GM18873 (cell line): ENCODE measurements at regions not wholly inside any gene's neighbourhood (a gene's known extent, or its start where the extent isn't known, plus 50 kb on each side); places are given as distances from the start of the nearest gene placed in this dataset.
"Not testable (repeated sequence)": the region's sequence is repeated elsewhere in the genome, so short reads cannot be mapped to it uniquely, and the experiment has no call there.

Experiments
- ATAC-seq: cut with Tn5 transposase; IDR thresholded peaks from one replicate; pipeline ENCODE4 v1.9.1; 2021; ENCODE audit warnings: mild to moderate bottlenecking, moderate library complexity, moderate number of reproducible peaks; ENCODE audit not compliant: unreplicated experiment, low FRiP score

DNA sequence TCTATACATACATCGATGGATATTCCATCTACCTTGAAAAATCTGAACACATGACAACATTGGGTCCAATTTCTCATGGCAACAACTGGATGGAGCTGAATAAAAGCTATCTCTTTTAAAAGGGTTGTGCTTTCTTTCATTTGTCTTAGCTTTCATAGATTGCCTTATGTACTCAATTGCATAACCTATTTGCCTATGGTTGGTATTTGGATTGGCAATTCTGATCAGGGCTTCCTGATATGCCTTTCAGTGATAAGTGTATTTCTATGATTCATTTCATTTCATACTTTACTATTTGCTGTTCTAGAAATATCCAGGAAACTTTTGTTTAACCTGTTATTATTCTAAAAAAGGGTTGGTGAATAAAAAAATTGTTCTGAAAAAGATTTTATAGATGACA is 509.9 kb downstream of the GRXCR1 start:
- no peak for ATAC-seq

DNA sequence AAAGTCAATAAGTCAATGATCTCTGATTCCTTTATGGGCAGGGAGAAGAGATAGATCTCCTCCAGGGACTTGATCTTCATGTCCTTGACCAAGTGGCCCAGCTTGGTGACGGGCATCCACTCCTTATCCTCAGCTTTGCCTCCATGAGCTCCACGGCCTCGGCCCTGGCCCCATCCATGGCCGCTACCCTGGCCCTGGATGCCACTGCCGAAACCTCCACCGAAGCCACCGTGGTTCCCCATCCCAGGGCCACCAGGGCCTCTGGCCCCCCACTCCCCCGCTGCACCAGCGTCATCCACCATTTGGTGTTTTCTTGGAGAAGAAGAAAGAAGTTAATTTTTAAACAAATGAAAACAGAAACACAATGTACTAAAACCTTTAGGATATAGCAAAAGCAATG is 518.1 kb downstream of the GRXCR1 start:
- no peak for ATAC-seq

DNA sequence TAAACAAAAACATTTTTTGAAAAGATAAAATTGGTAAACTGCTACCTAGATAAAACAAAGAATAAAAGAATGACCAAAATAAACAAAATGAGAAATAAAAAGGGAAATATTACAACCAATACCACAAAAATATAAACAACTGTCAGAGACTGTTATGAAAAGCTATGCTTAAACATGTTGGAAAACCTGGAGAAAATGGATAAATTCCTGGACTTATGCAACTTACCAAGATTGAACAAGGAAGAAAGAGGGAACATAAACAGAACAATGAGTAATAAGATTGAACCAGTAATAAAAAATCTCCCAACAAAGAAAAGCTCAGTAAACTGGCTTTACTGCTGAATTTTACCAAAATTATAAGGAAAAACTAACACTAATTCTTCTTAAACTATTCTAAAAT is 518.7 kb downstream of the GRXCR1 start:
- no peak for ATAC-seq

DNA sequence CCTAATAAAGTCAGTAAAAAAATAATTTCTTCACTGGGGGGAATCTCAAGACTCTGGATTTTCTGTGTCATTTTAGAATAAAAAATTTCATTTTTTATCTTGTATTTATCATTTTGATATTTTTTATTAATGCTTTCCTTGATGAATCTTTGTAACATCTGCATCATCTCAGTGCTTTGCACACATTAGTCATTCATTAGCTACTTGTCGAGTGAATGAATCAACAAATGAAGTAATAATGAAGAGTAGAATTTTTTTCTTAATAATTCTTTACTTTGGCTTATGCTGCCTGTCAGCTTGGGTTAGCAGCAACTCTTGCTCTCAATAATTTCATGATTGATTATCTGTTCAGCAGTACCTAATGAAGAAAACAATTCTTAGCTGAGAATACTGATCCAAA is 530.8 kb downstream of the GRXCR1 start:
- no peak for ATAC-seq

DNA sequence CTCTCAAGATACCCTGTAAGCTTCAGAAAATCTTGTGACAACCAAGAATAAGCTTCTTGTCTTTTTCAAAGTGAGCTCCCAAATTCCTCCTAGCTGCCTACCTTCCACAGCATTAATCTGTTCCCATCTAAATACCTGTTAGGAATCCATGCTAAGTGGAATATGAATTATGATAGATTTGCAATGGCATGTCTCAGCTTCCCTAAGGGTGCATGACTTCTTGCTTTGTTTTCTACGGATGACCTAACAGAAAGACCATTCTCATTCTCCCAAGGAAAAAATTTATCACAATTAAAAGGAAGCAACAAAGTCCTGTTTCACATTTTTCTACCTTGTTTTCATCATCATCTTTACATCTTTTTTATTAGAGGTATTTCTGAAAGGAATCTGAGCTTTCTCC is 532.7 kb downstream of the GRXCR1 start:
- no peak for ATAC-seq

DNA sequence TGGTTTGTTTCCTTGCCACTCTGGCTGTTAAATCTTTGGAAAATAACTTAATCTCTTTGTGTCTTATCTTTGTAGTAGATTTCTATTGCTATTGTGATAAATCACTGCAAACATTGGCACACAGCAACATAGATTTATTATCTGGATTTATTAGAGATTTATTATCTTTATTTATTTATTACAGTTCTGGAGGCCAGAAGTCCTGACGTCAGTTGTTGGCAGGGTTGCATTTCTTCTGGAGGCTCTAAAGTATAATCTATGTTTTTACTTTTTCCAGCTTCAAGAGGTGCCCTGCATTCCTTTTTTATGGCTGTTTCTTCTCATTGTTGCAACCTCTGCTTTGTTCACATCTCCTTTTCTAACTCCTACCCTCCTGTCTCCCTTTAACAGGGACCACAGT is 542.8 kb downstream of the GRXCR1 start:
- ATAC-seq: no peak

DNA sequence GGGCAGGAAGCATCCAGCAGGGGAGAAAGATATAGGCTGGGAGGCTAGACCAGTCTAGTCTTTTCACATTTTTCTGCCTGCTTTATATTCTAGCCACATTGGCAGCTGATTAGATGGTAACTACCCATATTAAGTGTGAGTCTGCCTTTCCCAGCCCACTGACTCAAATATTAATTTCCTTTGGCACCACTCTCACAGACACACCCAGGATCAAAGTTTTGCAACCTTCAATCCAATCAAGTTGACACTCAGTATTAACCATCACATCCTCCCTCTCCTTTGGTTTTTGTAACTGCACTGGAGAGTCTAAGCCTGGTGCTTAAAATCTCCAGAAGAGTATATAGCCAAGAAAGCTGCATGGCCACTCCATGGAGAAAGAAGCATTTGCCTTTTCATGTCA is 560.4 kb downstream of the GRXCR1 start:
- ATAC-seq: no peak

DNA sequence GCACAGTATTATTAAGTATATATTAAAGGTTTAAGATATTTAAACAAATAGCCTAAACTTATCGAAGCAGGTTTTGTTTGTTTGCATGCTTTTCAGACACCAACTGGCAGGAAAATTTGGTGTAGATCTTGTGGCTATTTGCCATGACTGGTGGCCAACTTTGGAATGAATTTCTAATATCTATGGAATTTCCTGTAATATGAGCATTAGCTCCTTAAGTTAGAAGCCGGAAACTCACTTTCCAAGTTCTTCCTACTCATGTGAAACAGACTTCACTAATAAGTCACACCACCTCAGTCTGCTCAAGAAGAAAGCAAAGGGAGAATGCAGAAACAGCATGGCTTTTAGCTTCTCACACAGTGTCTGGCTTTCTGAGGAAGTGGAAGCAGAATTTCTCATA is 563.9 kb downstream of the GRXCR1 start:
- no peak for ATAC-seq

DNA sequence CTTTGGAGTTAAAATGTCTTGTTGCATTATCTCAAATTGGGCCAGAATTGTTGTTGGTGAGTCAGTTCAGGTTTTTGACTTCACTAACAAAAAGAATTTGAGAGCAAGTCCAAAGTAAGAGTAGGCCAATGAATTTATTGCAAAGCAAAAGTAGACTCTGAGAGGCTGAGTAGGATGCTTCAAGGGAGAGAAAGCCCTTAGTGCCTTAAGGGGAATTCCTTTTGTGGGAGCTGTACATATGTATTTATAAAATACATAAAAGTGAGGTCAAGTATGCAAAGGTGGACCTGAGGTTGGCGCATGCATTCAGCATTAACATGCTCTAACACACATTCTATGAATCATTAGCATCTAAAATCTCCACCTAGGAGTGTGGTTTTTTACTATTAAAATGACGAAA is 565.4 kb downstream of the GRXCR1 start:
- ATAC-seq: no peak

DNA sequence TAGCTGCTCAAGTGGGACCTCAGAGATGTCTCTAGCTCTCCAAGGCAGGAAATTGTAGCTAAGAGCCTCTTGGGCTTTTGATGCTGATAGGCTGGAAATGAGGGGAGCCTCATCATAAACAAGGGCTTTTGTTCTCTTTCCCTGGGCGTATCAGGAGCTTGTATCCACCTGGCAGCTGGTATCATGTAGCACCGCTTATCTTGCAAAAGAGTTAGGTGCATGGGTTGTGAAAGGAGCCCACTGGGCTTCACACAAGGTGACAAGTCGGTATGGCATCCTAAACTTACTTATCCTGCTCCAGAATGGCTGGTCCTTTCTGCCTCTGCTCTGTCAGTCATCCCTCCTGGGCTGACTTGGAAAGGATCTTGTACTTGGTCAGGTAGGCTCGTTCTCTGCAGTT is 565.8 kb downstream of the GRXCR1 start:
- no peak for ATAC-seq

DNA sequence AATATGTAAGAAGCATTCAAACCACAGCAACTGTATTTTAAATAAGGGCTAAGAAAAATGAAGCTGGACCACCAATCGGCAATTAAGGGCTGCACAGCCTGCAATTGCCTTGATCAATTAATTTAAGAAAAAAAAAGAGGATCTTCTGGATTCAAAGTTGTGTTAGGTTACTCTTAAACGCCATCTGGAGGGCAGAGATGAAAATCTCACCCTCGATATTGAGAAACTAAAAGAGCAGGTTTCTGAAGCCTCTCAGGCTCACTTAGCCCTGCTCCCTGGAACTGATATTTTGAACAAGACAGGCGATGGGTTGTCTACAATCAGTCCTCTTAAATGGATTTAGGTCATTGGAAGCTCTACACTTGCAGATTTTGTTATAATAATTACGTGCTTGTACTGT is 579.4 kb downstream of the GRXCR1 start:
- ATAC-seq: no peak

DNA sequence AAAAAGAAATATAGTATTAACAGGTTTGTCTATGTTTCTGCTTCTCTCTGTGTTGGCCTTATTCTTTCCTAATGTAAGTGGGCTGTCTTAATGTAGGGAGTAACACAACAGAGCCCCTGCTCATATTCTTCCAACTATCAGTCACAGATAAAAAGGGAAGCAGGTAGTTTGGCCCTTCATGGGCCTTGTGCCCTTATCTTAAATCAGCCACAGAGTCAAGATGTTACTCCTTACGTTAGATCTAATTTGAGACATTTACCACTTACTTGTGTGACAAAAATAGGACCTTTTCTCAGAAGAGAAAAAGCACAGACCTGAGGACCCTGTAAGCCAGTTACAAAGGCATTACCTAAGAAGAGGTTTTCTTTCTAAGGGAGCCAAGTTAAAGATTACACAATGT is 589.0 kb downstream of the GRXCR1 start:
- ATAC-seq: no peak

DNA sequence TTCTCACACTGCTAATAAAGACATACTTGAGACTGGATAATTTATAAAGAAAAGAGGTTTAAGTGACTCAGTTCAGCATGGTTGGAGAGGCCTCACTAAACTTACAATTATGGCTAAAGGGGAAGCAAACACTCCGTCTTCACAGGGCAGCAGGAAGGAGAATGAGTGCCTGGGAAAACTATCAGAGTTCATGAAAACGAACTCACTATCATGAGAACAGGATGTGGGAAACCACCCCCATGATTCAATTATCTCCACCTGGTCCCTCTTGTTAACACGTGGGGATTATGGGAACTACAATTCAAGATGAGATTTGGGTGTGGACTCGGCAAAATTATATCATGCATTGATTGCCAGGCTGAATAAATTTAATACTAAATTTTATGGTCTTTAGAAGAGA is 592.7 kb downstream of the GRXCR1 start:
- no peak for ATAC-seq

DNA sequence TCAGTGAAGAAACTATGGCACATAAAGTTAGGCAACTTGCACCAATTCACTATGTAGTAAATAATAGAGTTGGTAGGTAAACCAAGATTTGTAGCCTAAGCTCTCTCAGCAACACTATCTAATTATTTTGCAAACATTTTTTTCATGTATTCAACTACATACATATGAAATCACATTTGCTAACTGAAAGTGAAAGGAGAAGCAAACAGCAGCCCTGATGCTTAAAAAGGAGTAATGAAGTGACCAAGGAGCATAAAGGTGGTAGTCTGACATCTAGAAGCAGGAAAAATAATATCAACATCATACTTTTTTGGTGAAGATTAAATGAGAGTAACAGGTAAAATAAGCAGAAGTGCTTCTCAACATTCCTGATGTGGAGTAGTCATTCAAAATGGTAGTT is 603.7 kb downstream of the GRXCR1 start:
- ATAC-seq: no peak

DNA sequence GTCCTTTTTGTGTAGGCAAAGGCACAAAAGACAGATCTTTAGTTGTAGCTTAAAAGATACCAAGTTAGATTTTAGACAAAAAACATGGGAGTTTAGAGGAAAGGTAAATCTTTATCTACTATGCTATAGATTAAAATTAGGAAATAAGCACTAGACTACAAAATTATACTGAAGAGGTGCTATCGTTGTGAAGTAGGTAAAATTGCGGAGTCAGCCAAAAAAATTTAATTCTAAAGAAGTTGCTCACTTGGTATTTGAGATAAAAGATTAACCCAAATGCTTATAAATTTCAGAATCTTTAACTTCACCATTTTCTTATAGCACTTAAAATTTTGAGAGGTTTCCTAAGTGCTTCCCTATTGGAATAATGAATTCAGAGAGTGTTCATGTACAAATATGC is 604.1 kb downstream of the GRXCR1 start:
- no peak for ATAC-seq

DNA sequence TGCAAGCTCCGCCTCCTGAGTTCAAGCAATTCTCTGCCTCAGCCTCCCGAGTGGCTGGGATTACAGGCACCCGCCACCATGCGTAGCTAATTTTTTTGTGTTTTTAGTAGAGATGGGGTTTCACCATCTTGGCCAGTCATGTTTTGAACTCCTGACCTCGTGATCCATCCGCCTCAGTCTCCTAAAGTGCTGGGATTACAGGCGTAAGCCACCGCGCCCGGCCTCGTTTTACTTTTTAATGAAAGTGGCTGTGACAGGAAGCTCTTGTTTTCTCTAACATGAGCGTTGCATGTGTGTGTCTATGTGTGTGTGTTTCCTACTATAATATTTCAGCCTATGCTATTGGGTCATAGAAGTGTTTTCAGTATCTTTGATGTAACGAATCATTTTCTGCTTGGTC is 613.3 kb downstream of the GRXCR1 start:
- ATAC-seq: not testable (repeated sequence)

DNA sequence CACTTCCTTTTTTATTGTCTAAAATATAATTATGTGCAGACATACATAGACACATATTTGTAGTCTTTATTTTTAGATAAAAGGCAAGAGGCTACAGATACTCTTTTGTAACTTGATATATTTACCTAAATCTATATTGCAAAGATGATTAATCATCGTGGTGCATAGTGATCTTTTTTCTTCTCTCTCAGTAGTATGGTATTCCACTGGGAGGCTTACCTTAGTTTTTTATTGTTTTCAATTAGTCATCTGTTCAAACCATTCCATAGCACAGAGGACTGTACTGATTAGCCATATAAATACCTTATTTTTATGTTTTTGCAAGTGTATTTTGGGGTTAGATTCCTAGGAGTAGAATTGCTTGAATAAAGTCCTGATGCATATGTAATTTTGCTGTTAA is 619.7 kb downstream of the GRXCR1 start:
- ATAC-seq: no peak

DNA sequence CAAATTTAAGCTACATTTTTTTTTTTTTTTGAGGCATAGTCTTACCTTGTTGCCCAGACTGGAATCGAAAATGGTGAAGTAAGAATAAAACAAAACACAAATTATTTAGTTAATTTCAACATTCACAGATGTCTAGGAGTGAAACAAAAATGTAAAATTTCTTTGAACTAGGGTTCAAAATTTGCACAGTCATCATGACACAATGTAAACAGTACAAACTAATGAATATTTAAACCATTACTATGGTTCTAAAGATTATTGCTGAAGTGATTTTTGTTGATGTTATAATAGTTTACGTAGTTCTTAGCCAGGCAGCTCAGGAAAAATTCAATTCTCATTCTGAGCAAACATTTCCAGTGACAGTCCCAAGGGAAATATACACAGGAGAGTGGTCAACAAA is 633.1 kb downstream of the GRXCR1 start:
- no peak for ATAC-seq

DNA sequence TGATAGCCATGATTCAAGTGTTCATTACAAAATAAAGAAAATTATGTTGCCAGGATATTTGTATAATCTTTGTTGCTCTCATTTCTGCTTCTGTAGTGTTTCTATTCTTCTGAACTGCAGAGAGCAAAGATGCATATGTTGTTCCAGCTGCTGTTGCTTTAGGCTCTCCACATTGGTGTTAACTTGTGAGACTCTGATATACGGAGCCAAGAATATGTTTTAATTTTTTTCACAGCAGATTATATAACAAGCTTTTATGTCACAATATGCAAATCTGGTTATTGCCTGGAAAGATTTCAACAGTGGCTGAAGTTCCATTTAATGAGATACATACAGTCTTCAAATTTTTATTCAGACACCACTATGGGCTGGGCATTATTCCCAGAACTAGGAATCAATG is 655.0 kb downstream of the GRXCR1 start:
- ATAC-seq: no peak

DNA sequence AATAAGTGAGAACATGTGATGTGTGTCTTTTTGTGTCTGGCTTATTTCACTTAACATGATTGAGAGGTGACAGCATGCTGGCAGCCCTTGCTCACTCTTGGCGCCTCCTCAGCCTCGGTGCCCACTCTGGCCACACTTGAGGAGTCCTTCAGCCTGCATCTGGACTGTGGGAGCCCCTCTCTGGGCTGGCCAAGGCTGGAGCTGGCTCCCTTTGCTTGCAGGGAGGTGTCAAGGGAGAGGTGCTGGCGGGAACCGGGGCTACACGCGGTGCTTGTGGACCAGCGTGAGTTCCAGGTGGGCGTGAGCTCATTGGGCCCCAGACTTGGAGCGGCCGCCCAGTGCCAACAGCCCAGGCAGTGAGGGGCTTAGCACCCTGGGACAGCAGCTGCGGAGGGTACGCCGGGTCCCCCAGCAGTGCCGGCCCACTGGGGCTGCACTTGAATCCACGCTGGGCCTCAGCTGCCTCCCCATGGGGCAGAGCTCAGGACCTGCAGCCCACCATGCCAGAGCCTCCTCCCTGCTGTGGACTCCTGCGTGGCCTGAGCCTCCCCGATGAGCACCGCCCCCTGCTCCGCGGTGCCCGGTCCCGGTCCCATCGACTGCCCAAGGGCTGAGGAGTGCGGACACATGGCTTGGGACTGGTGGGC is 658.6 kb downstream of the GRXCR1 start:
- ATAC-seq: no peak

DNA sequence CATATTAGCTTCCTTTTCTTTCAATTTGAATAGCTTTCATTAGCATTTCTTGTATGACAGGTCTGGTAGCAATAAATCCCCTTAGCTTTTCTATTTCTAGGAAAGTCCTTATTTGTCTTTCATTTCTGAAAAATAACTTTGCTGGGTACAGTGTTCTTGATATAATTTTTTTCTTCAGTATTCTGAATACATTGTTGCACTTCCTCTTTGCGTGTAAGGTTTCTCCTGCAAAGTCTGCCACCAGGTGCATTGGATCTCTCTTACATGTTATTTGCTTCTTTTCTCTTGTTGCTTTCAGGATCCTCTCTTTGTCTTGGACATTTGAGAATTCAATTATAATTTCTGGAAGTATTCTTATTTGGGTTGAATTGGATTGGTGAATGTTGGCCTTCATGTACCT is 663.7 kb downstream of the GRXCR1 start:
- no peak for ATAC-seq

DNA sequence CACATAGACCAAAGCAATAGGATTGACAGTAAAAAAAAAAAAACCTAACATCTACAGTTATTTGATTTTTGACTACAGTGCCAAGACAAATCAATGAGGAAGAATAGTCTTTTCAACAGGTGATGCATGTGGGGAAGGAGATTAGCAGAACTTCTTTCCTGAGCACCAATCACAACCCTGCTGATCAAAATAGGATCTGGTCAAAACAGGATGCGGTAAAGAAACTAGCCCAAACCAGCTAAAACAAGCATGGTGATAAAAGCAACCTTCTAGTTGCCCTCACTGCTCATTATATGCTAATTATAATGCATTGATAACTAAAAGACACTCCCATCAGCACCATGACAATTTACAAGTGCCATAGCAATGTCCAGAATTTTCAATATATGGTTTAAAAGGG is 667.5 kb downstream of the GRXCR1 start:
- ATAC-seq: no peak

DNA sequence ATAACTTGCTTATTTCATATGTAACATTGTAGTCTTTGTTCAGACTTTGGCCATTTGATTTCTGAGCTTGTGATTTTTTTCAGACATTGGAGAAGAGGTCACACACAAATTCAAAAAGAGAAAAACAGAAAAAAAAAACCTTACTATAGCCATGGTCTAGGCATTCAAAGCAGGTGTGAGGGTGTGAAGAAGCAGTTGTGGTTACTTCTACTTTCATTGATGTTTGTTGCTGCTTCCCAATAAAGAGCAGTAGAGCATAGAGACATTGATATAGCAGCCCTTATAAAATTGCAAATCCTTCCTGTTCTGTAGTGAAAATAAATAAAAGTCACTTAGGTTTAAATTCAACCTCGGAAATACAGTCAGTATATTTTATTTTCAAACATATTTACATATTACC is 671.6 kb downstream of the GRXCR1 start:
- ATAC-seq: no peak
